RWPE1 (cell line): ENCODE measurements at regions not wholly inside any gene's neighbourhood (a gene's known extent, or its start where the extent isn't known, plus 50 kb on each side); places are given as distances from the start of the nearest gene placed in this dataset.
"Not testable (repeated sequence)": the region's sequence is repeated elsewhere in the genome, so short reads cannot be mapped to it uniquely, and the experiment has no call there.

Experiments
- CTCF ChIA-PET: fragments of 350-600 bp; sonication (Branson Sonifier 250); formaldehyde crosslinking; extraction: SDS; loops from one replicate; lab custom pipeline; 2021; lab: Yijun Ruan, JAX
- POLR2A ChIA-PET: fragments of 400-600 bp; formaldehyde crosslinking; extraction: SDS; loops from one replicate; lab custom pipeline; 2020; ENCODE audit warnings: antibody characterized with exemption; ENCODE audit not compliant: low non-redundant PET; lab: Yijun Ruan, JAX
- DNase-seq: peaks from one replicate; pipeline ENCODE4 v3.0.0; 2012; ENCODE audit warnings: low spot score
- H3K27ac ChIP-seq: fragments of 450-650 bp; 2 replicates; pipeline ENCODE4 v1.5.1; 2017
- TF ChIP-seq, protein P1 (sequence below): fragments of 450-650 bp; conservative IDR thresholded peaks from 2 replicates; pipeline ENCODE4 v1.5.1; 2017; ENCODE audit warnings: low read depth, mild to moderate bottlenecking

GRCh38 chr1:213600879-213601278 lies 386.9 kb upstream of the PROX1 start:
- TF ChIP-seq, protein P1, sequence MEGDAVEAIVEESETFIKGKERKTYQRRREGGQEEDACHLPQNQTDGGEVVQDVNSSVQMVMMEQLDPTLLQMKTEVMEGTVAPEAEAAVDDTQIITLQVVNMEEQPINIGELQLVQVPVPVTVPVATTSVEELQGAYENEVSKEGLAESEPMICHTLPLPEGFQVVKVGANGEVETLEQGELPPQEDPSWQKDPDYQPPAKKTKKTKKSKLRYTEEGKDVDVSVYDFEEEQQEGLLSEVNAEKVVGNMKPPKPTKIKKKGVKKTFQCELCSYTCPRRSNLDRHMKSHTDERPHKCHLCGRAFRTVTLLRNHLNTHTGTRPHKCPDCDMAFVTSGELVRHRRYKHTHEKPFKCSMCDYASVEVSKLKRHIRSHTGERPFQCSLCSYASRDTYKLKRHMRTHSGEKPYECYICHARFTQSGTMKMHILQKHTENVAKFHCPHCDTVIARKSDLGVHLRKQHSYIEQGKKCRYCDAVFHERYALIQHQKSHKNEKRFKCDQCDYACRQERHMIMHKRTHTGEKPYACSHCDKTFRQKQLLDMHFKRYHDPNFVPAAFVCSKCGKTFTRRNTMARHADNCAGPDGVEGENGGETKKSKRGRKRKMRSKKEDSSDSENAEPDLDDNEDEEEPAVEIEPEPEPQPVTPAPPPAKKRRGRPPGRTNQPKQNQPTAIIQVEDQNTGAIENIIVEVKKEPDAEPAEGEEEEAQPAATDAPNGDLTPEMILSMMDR = no peak
- ChIA-PET CTCF (no interaction called here), POLR2A (no interaction called here)
- H3K27ac ChIP-seq = no peak overlapping the region
- no peak for DNase-seq

DNA sequence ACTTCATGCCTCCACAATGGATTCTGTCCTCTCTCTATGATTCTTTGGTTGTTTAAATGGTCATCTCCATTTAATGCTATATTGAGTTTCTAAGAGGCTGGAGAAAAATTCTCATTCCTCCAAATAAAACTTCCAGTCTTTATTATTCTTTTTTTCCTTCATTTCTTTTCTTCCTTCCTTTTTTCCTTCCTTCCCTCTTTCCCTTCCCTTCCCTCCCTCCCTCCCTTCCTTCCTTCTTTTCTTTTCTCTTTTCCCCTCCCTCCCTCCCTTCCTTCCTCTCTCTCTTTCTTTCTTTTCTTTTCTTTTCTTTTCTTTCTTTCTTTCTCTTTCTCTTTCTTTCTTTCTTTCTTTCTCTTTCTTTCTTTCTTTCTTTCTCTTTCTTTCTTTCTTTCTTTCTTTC lies 386.1 kb upstream of the PROX1 start:
- POLR2A ChIA-PET, CTCF ChIA-PET, H3K27ac ChIP-seq, DNase-seq: not testable (repeated sequence)

GRCh38 chr1:213602796-213603486 lies 384.8 kb upstream of the PROX1 start:
- CTCF ChIA-PET = no interaction called here
- no peak for DNase-seq
- POLR2A ChIA-PET = no interaction called here
- TF ChIP-seq, protein P1 = no peak
- H3K27ac ChIP-seq = no peak overlapping the region

- ChIA-PET POLR2A (no interaction called here), CTCF (no interaction called here)
- no peak overlapping the region for H3K27ac ChIP-seq
- no peak for DNase-seq
- TF ChIP-seq, protein P1 = no peak
These were observed 383.3 kb upstream of the PROX1 start for GRCh38 chr1:213604477-213604876.

GRCh38 chr1:213605732-213606131 lies 382.0 kb upstream of the PROX1 start:
- ChIA-PET CTCF (no interaction called here), POLR2A (interaction anchor here (0.6 kb wide), 1 partner anchor 814 kb away, joined by 3 read pairs; the partner anchor contains the start of gene NSL1)
- TF ChIP-seq, protein P1 = no peak
- no peak overlapping the region for H3K27ac ChIP-seq
- no peak for DNase-seq

- TF ChIP-seq, protein P1 = no peak
- ChIA-PET CTCF (no interaction called here), POLR2A (no interaction called here)
- no peak for DNase-seq
- no peak overlapping the region for H3K27ac ChIP-seq
These were observed 381.4 kb upstream of the PROX1 start for GRCh38 chr1:213606252-213606820.

- TF ChIP-seq, protein P1 = no peak
- no peak overlapping the region for H3K27ac ChIP-seq
- ChIA-PET CTCF (no interaction called here), POLR2A (no interaction called here)
- no peak for DNase-seq
These were observed 374.2 kb upstream of the PROX1 start for GRCh38 chr1:213613549-213613948.
